Lower lobe of right lung (tissue), 2 donors: ENCODE measurements at regions not wholly inside any gene's neighbourhood (a gene's known extent, or its start where the extent isn't known, plus 50 kb on each side); places are given as distances from the start of the nearest gene placed in this dataset.

ENCODE experiments used
- ATAC-seq, 2 donors: fragments of 200-7000 bp; cut with Tn5 transposase; one replicate each; pipeline ENCODE4 v1.9.1; 2020 to 2022; ENCODE audit warnings: mild to moderate bottlenecking in 2 of 2, moderate library complexity in 2 of 2
- DNase-seq: peaks from one replicate; pipeline ENCODE4 v3.0.0-alpha.2; 2020
- H3K27ac ChIP-seq: fragments of 200-600 bp; one replicate; pipeline ENCODE4 v1.8.0; 2022
- H3K27me3 ChIP-seq: fragments of 200-600 bp; one replicate; pipeline ENCODE4 v1.8.0; 2022; ENCODE audit warnings: low read depth
- H3K36me3 ChIP-seq: fragments of 200-600 bp; one replicate; pipeline ENCODE4 v1.8.0; 2022; ENCODE audit warnings: mild to moderate bottlenecking
- H3K4me1 ChIP-seq: fragments of 200-600 bp; one replicate; pipeline ENCODE4 v1.8.0; 2022
- H3K4me3 ChIP-seq: fragments of 200-600 bp; one replicate; pipeline ENCODE4 v1.8.0; 2022; ENCODE audit warnings: mild to moderate bottlenecking
- H3K9me3 ChIP-seq: fragments of 200-600 bp; one replicate; pipeline ENCODE4 v1.8.0; 2022
- CTCF ChIP-seq: fragments of 200-600 bp; IDR thresholded peaks from one replicate; pipeline ENCODE4 v1.8.0; 2022; ENCODE audit warnings: antibody characterized with exemption, mild to moderate bottlenecking
- intact Hi-C: fragments of 100-400 bp; cut with DNase I; formaldehyde crosslinking; loops from one replicate; pipeline ENCODE4 v1.11.0; 2022
- donor health status: DM: no; HTN: yes; CAD: no; lungs with severe emphysema.

- Histone ChIP-seq H3K4me1 (no peaks in the 10 kb centered on the region), H3K27me3 (no peaks in the 10 kb centered on the region), H3K4me3 (no peak overlapping the region), H3K36me3 (no peaks in the 10 kb centered on the region), H3K9me3 (no peaks in the 10 kb centered on the region), H3K27ac (no peak overlapping the region)
- no peak for ATAC-seq
- DNase-seq, result no peak
- intact Hi-C loops, result no loop called here
- no peak for TF ChIP-seq CTCF
Measured at GRCh38 chr11:115871161-115871760, 367.0 kb upstream of the CADM1 start.

- H3K27ac ChIP-seq, result no peak overlapping the region
- no peaks in the 10 kb centered on the region for H3K9me3 ChIP-seq
- ATAC-seq (peak; percentile 31 to 79), DNase-seq (no peak)
- H3K4me1 ChIP-seq, result no peaks in the 10 kb centered on the region
- H3K27me3 ChIP-seq, result no peaks in the 10 kb centered on the region
- intact Hi-C loops, result no loop called here
- peak; percentile 43 for TF ChIP-seq CTCF
- no peaks in the 10 kb centered on the region for H3K36me3 ChIP-seq
- no peak overlapping the region for H3K4me3 ChIP-seq
Measured at GRCh38 chr11:115869780-115870431, 365.7 kb upstream of the CADM1 start.

GRCh38 chr11:115869131-115869530, 364.9 kb upstream of the CADM1 start:
- intact Hi-C loops, result no loop called here
- no peak for TF ChIP-seq CTCF
- no peak for DNase-seq
- Histone ChIP-seq H3K9me3 (no peaks in the 10 kb centered on the region), H3K4me1 (no peaks in the 10 kb centered on the region), H3K27me3 (no peaks in the 10 kb centered on the region), H3K27ac (no peak overlapping the region), H3K4me3 (no peak overlapping the region), H3K36me3 (no peaks in the 10 kb centered on the region)
- ATAC-seq, result no peak

GRCh38 chr11:115860246-115860645, 356.0 kb upstream of the CADM1 start:
- no peak for TF ChIP-seq CTCF
- Histone ChIP-seq H3K4me1 (no peaks in the 10 kb centered on the region), H3K9me3 (peaks cover 4% of the 10 kb centered on the region), H3K27me3 (no peaks in the 10 kb centered on the region), H3K36me3 (no peaks in the 10 kb centered on the region), H3K27ac (no peak overlapping the region), H3K4me3 (no peak overlapping the region)
- intact Hi-C loops, result no loop called here
- no peak for DNase-seq
- ATAC-seq, result no peak

- no peaks in the 10 kb centered on the region for H3K36me3 ChIP-seq
- no peaks in the 10 kb centered on the region for H3K4me1 ChIP-seq
- DNase-seq (no peak), ATAC-seq (no peak)
- H3K27me3 ChIP-seq, result no peaks in the 10 kb centered on the region
- no peak for TF ChIP-seq CTCF
- intact Hi-C loops, result no loop called here
- H3K9me3 ChIP-seq, result no peaks in the 10 kb centered on the region
- H3K4me3 ChIP-seq, result no peak overlapping the region
- no peak overlapping the region for H3K27ac ChIP-seq
Measured at GRCh38 chr11:115848611-115849010, 344.4 kb upstream of the CADM1 start.
